Heart left ventricle (tissue), 16 donors: ENCODE measurements at regions not wholly inside any gene's neighbourhood (a gene's known extent, or its start where the extent isn't known, plus 50 kb on each side); places are given as distances from the start of the nearest gene placed in this dataset.

Experiments
- ATAC-seq, 4 donors: fragments of 200-7000 bp; cut with Tn5 transposase; one replicate each; pipeline ENCODE4 v1.9.1; 2020 to 2022; ENCODE audit warnings: moderate library complexity in 4 of 4, mild to moderate bottlenecking in 3 of 4, moderate number of reproducible peaks in 1 of 4
- DNase-seq, 5 donors: peaks; one replicate each; pipeline ENCODE4 v3.0.0-alpha.2; 2020
- H3K27ac ChIP-seq, 12 donors: fragments of 200-600 bp; sonication (generic) in 4 of 12; one replicate each; pipeline versions ENCODE4 v1.5.0 to v1.8.0; 2016 to 2022; ENCODE audit warnings: mild to moderate bottlenecking in 2 of 12
- H3K27me3 ChIP-seq, 9 donors: fragments of 200-600 bp; sonication (generic) in 2 of 9; one replicate each; pipeline versions ENCODE4 v1.5.1 to v1.8.0; 2016 to 2022; ENCODE audit warnings: mild to moderate bottlenecking in 3 of 9
- H3K36me3 ChIP-seq, 9 donors: fragments of 200-600 bp; sonication (generic) in 2 of 9; one replicate each; pipeline versions ENCODE4 v1.5.0 to v1.8.0; 2018 to 2022; ENCODE audit warnings: mild to moderate bottlenecking in 2 of 9
- H3K4me1 ChIP-seq, 12 donors: fragments of 200-600 bp; sonication (generic) in 4 of 12; one replicate each; pipeline versions ENCODE4 v1.5.0 to v1.8.0; 2016 to 2022; ENCODE audit warnings: mild to moderate bottlenecking in 3 of 12
- H3K4me3 ChIP-seq, 12 donors: fragments of 200-600 bp; sonication (generic) in 4 of 12; one replicate each; pipeline versions ENCODE4 v1.5.0 to v1.8.0; 2017 to 2022; ENCODE audit warnings: mild to moderate bottlenecking in 9 of 12, moderate library complexity in 4 of 12
- H3K9me3 ChIP-seq, 12 donors: fragments of 200-600 bp; sonication (generic) in 4 of 12; one replicate each; pipeline versions ENCODE4 v1.5.0 to v1.8.0; 2016 to 2022; ENCODE audit warnings: mild to moderate bottlenecking in 1 of 12
- POLR2A ChIP-seq, 2 donors: fragments of 450-650 bp; IDR thresholded peaks; one replicate each; pipeline ENCODE4 v1.6.1; 2017; ENCODE audit warnings: antibody characterized with exemption in 2 of 2, mild to moderate bottlenecking in 2 of 2, moderate library complexity in 2 of 2
- whole genome bisulfite sequencing, 4 donors: extraction: QIAGEN DNeasy Blood & Tissue Kit in 2 of 4; methylation state at CpG; one replicate each; pipeline versions ENCODE4 v1.1.5 to v1.1.7; 2013 to 2018; 5-methylcytosine and 5-hydroxymethylcytosine counted together
- intact Hi-C, 10 donors: fragments of 100-400 bp; cut with DNase I; formaldehyde crosslinking; loops; one replicate each; pipeline versions ENCODE4 v1.11.1 to v1.14.2; 2022
- TF ChIP-seq, protein P1 (sequence below), 12 donors: fragments of 200-600 bp; sonication (generic) in 4 of 12; IDR thresholded peaks; one replicate each; pipeline versions ENCODE4 v1.5.0 to v1.8.0; 2018 to 2022; ENCODE audit warnings: antibody characterized with exemption in 12 of 12, mild to moderate bottlenecking in 5 of 12
- donor health status: ischemic (EF 13 %, LVEDD 7.1; RV severe dilation, severe dysfunction).
- donor health status: healthy with polysubstance abuse.
- donor health status: DM: no; HTN: yes; CAD: no.
- donor health status: DM: no; HTN: no; CAD: no.
- donor health status: ischemic (EF 25% LVEDD 6.9; RV normal size, moderate dysfunction).
- donor health status: ischemic (EF 25% LVEDD 5.7; RV mildly dilated, moderate dysfunction).
- donor health status: healthy.
- donor health status: DM: yes; HTN: yes; CAD: no.
- donor health status: ischemic (EF 35%, LVEDD 5.7; RV mildly dilated, moderate dysfunction).
- donor health status: nonischemic (EF 11% LVEDD 7.7; RV severe dilation, severe dysfunction).
- donor health status: DM: yes; HTN: yes; CAD: no.
- donor health status: PGD.
- donor health status: ischemic (EF 29% LVEDD 5.4; RV normal size, mild dysfunction).
- donor health status: nonischemic (EF 23%, LVEDD 6.1; RV moderate dilation, normal function).

DNA sequence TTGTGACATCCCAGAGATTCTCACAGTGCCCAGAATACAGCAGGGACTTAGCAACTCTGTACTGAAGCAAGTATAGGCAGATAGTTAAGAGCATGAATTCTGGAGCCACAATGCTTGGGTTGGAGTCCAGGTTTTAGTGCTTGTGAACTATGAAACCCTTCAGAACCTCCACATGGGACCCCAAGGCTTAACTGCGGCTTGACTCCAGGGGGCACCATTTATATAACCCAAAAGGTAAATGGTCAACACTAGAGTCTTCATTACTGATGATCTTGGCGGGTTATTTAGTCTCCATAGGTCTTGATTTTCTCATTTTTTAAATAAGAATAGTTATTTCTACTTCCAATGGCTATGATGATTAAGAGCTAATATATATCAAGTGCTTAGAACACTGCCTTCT, 390.3 kb downstream of the TAF11L14 start:
- no peak overlapping the region for H3K4me3 ChIP-seq
- H3K36me3 ChIP-seq: no peaks in the 10 kb centered on the region
- DNase-seq (no peak), ATAC-seq (no peak)
- TF ChIP-seq, protein P1, sequence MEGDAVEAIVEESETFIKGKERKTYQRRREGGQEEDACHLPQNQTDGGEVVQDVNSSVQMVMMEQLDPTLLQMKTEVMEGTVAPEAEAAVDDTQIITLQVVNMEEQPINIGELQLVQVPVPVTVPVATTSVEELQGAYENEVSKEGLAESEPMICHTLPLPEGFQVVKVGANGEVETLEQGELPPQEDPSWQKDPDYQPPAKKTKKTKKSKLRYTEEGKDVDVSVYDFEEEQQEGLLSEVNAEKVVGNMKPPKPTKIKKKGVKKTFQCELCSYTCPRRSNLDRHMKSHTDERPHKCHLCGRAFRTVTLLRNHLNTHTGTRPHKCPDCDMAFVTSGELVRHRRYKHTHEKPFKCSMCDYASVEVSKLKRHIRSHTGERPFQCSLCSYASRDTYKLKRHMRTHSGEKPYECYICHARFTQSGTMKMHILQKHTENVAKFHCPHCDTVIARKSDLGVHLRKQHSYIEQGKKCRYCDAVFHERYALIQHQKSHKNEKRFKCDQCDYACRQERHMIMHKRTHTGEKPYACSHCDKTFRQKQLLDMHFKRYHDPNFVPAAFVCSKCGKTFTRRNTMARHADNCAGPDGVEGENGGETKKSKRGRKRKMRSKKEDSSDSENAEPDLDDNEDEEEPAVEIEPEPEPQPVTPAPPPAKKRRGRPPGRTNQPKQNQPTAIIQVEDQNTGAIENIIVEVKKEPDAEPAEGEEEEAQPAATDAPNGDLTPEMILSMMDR (IDR thresholded peaks at IDR 0.05): no peak
- no peak for TF ChIP-seq POLR2A (IDR thresholded peaks at IDR 0.05)
- no peaks in the 10 kb centered on the region for H3K27me3 ChIP-seq
- H3K9me3 ChIP-seq: no peaks in the 10 kb centered on the region
- H3K4me1 ChIP-seq: no peaks in the 10 kb centered on the region
- no peak overlapping the region for H3K27ac ChIP-seq
- intact Hi-C loops: no loop called here
- 69 to 80% (median 77%) methylated on average over 2 of the region's 2 CpGs for WGBS, 4 donors

DNA sequence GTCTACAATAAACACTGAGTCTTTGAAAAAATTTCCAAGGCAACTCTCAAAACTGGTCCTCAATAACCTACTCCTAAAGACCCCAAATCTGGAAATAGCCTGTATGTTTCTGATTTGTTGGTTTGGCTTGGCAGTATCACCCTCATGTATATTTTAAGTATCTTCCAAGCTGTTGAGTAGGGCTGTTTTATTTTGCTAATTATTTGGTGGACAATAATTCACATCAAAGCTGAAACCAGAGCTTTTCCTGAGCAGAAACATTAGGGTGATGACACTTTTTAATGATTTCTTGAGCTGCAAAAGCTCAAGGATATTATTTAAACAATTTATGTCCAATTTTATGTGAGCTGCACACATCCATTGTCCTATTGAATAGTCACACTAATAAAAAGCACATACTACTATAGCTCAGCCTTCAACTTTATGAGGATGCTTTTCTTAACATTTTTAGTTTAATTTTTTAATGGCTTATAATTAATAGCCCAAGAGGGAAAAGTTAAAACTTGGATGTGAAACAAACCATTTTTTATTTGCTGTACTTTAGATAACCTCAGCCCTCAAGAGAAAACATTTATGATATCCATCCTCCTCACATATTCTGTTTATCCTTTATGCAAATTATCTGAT, 393.1 kb downstream of the TAF11L14 start:
- H3K27me3 ChIP-seq: no peaks in the 10 kb centered on the region
- no peaks in the 10 kb centered on the region for H3K4me1 ChIP-seq
- H3K9me3 ChIP-seq: no peaks in the 10 kb centered on the region
- DNase-seq (no peak), ATAC-seq (no peak)
- H3K27ac ChIP-seq: no peak overlapping the region
- TF ChIP-seq, protein P1 (IDR thresholded peaks at IDR 0.05): no peak
- H3K36me3 ChIP-seq: no peaks in the 10 kb centered on the region
- intact Hi-C loops: no loop called here
- no peak overlapping the region for H3K4me3 ChIP-seq

DNA sequence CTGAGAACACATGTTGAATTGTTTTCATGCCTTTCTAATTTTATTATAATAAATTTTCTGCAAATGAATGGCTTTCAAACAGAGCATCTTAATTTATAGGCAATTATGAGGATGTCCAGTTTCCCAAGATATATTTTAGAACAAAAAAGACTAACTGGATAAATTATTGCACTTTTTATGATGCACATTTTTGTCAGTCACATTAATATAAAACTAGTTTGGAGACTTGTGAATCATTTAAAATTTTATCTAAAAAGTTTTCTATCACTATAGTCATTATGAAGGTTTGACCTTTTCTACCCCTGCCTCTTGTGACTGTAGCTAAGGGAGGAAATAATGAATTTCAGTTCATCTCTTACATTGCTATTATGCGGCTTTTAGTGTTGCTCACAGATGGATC, 393.8 kb downstream of the TAF11L14 start:
- Histone ChIP-seq H3K27me3 (no peaks in the 10 kb centered on the region), H3K36me3 (no peaks in the 10 kb centered on the region), H3K4me1 (no peaks in the 10 kb centered on the region), H3K9me3 (no peaks in the 10 kb centered on the region), H3K27ac (no peak overlapping the region), H3K4me3 (no peak overlapping the region)
- no peak for DNase-seq
- no peak for ATAC-seq
- intact Hi-C loops: no loop called here
- TF ChIP-seq, protein P1 (IDR thresholded peaks at IDR 0.05): no peak
- no peak for TF ChIP-seq POLR2A (IDR thresholded peaks at IDR 0.05)
- WGBS, 4 donors: 91 to 96% (median 95%) methylated on average over 1 of the region's 1 CpG

- intact Hi-C loops: no loop called here
- ATAC-seq: no peak
- TF ChIP-seq, protein P1 (IDR thresholded peaks at IDR 0.05): no peak
- no peak for TF ChIP-seq POLR2A (IDR thresholded peaks at IDR 0.05)
- H3K27me3 ChIP-seq: no peaks in the 10 kb centered on the region
- DNase-seq: no peak
- 69 to 77% (median 72%) methylated on average over 4 of the region's 4 CpGs for WGBS, 4 donors
- no peaks in the 10 kb centered on the region for H3K36me3 ChIP-seq
- H3K27ac ChIP-seq: no peak overlapping the region
- H3K9me3 ChIP-seq: peaks cover 0 to 5% (median 0%) of the 10 kb centered on the region in 12 donors
- no peak overlapping the region for H3K4me3 ChIP-seq
- no peaks in the 10 kb centered on the region for H3K4me1 ChIP-seq
These were observed 398.5 kb downstream of the TAF11L14 start for GRCh38 chr5:18032744-18033143.
